SK-N-SH treated with all-trans-retinoic acid at 6 μM for 48 hours (cell line): ENCODE measurements at regions not wholly inside any gene's neighbourhood (a gene's known extent, or its start where the extent isn't known, plus 50 kb on each side); places are given as distances from the start of the nearest gene placed in this dataset.

Experiments
- PATZ1 ChIP-seq: fragments of 250-450 bp; sonication (Bioruptor Pico); IDR thresholded peaks from 2 replicates; pipeline ENCODE4 v1.8.0; 2020; ENCODE audit warnings: mild to moderate bottlenecking, moderate library complexity, borderline replicate concordance
- PPARA ChIP-seq: fragments of 250-450 bp; sonication (Bioruptor Pico); IDR thresholded peaks from 2 replicates; pipeline ENCODE4 v1.5.0; 2020; ENCODE audit warnings: mild to moderate bottlenecking, borderline replicate concordance
- RARB ChIP-seq: fragments of 250-450 bp; sonication (Bioruptor Pico); IDR thresholded peaks from 2 replicates; pipeline ENCODE4 v1.8.0; 2021; ENCODE audit warnings: mild to moderate bottlenecking, moderate library complexity
- TCF4 ChIP-seq: fragments of 250-450 bp; sonication (Bioruptor Pico); IDR thresholded peaks from 2 replicates; pipeline ENCODE4 v1.8.0; 2021; ENCODE audit warnings: mild to moderate bottlenecking, moderate library complexity, borderline replicate concordance
- ZFP30 ChIP-seq: fragments of 450-650 bp; formaldehyde crosslinking; IDR thresholded peaks from 2 replicates; pipeline ENCODE4 v1.5.0; 2022; ENCODE audit warnings: mild to moderate bottlenecking, moderate library complexity

DNA sequence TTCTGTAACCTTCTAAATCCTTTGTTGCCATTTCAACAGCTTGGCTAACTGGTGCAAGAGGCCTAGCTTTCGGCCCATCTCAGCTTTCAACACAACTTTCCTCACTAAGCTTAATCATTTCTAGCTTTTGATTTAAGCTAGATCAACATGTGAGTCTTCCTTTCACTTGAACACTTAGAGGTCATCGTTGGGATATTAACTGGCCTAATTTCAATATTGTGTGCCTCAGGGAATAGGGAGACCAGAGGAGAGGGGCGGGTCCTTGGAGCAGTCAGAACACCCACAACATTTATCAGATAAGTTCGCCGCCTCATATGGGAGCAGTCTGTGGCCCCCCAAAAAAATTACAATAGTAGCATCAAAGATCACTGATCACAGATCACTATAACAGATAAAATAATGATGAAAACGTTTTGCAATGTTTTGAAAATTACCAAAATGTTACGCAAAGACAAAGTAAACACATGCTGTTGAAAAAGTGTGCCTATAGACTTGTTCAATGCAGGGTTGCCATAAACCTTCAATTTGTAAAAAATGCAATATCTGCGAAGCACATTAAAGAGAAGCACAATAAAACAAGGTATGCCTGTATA lies 66.8 kb upstream of the PCSK1 start:
- TF ChIP-seq RARB (CRISPR knock-in tag) = no peak
- no peak for TF ChIP-seq TCF4
- no peak for TF ChIP-seq PPARA (CRISPR knock-in tag)
- no peak for TF ChIP-seq PATZ1 (CRISPR knock-in tag)
- TF ChIP-seq ZFP30 (CRISPR knock-in tag) = no peak
